Choroid plexus epithelial cell (primary cell): ENCODE measurements at regions not wholly inside any gene's neighbourhood (a gene's known extent, or its start where the extent isn't known, plus 50 kb on each side); places are given as distances from the start of the nearest gene placed in this dataset.

Experiments
- DNase-seq: peaks from one replicate; pipeline ENCODE4 v3.0.0-alpha.2; 2010; ENCODE audit warnings: low read depth
- H3K4me3 ChIP-seq: 2 replicates; pipeline ENCODE4 v1.5.1; 2011; ENCODE audit warnings: low read depth, mild to moderate bottlenecking, control low read depth, low read length, moderate library complexity
- CTCF ChIP-seq: conservative IDR thresholded peaks from 2 replicates; pipeline ENCODE4 v1.5.1; 2011; ENCODE audit warnings: low read depth, mild to moderate bottlenecking, control low read depth, inconsistent platforms, low read length, moderate library complexity

- no peak for DNase-seq
- TF ChIP-seq CTCF, result no peak
Observed at GRCh38 chr20:21033817-21034216, 72.3 kb downstream of the LINC00237 start.

GRCh38 chr20:21031666-21032065 is 74.5 kb downstream of the LINC00237 start:
- no peak overlapping the region for H3K4me3 ChIP-seq
- DNase-seq, result no peak
- no peak for TF ChIP-seq CTCF

More at GRCh38 chr20:21033817-21034216, 72.3 kb downstream of the LINC00237 start:
- no peak overlapping the region for H3K4me3 ChIP-seq

- DNase-seq, result no peak
- TF ChIP-seq CTCF, result no peak
- H3K4me3 ChIP-seq, result no peak overlapping the region
Observed at GRCh38 chr20:21029341-21029740, 76.8 kb downstream of the LINC00237 start.

GRCh38 chr20:21028921-21029320 is 77.2 kb downstream of the LINC00237 start:
- DNase-seq, result no peak
- H3K4me3 ChIP-seq, result no peak overlapping the region
- no peak for TF ChIP-seq CTCF

- H3K4me3 ChIP-seq, result no peak overlapping the region
- no peak for TF ChIP-seq CTCF
- no peak for DNase-seq
Observed at GRCh38 chr20:21028436-21028835, 77.7 kb downstream of the LINC00237 start.

- no peak for DNase-seq
- H3K4me3 ChIP-seq, result no peak overlapping the region
- no peak for TF ChIP-seq CTCF
Observed at GRCh38 chr20:21027569-21027968, 78.6 kb downstream of the LINC00237 start.

- no peak for DNase-seq
- no peak overlapping the region for H3K4me3 ChIP-seq
- TF ChIP-seq CTCF, result no peak
Observed at GRCh38 chr20:21026951-21027350, 79.2 kb downstream of the LINC00237 start.
